ENCODE measurements at regions not wholly inside any gene's neighbourhood (a gene's known extent, or its start where the extent isn't known, plus 50 kb on each side); places are given as distances from the start of the nearest gene placed in this dataset.

- Histone ChIP-seq H3K27ac (ENCODE audit: low read length) (no peak overlapping the region), H3K4me1 (ENCODE audit: insufficient read depth, low read length) (no peaks in the 10 kb centered on the region), H3K4me3 (ENCODE audit: low read length) (no peak overlapping the region)
Measured at GRCh38 chr3:82927309-82928253, 1166.1 kb upstream of the GBE1 start.

GRCh38 chr3:82891028-82891427 is 1129.6 kb upstream of the GBE1 start:
- no peak overlapping the region for H3K4me3 ChIP-seq (ENCODE audit: low read length)
- H3K9ac ChIP-seq (ENCODE audit: low read depth, low read length): no peak overlapping the region
- H3K4me1 ChIP-seq (ENCODE audit: insufficient read depth, low read length): peaks cover 3% of the 10 kb centered on the region; the same call in 1 of the 2 replicates
- H3K27me3 ChIP-seq (ENCODE audit: insufficient read depth, low read length): no peaks in the 10 kb centered on the region
- no peaks in the 10 kb centered on the region for H3K36me3 ChIP-seq (ENCODE audit: insufficient read depth, low read depth, low read length)
- no peak overlapping the region for H3K27ac ChIP-seq (ENCODE audit: low read length)
- H3K9me3 ChIP-seq (ENCODE audit: insufficient read depth, low read depth, low read length): no peaks in the 10 kb centered on the region

More at GRCh38 chr3:82927309-82928253, 1166.1 kb upstream of the GBE1 start:
- H3K9ac ChIP-seq (ENCODE audit: low read depth, low read length): no peak overlapping the region
- no peaks in the 10 kb centered on the region for H3K9me3 ChIP-seq (ENCODE audit: insufficient read depth, low read depth, low read length)
- H3K36me3 ChIP-seq (ENCODE audit: insufficient read depth, low read depth, low read length): no peaks in the 10 kb centered on the region
- H3K27me3 ChIP-seq (ENCODE audit: insufficient read depth, low read length): no peaks in the 10 kb centered on the region

DNA sequence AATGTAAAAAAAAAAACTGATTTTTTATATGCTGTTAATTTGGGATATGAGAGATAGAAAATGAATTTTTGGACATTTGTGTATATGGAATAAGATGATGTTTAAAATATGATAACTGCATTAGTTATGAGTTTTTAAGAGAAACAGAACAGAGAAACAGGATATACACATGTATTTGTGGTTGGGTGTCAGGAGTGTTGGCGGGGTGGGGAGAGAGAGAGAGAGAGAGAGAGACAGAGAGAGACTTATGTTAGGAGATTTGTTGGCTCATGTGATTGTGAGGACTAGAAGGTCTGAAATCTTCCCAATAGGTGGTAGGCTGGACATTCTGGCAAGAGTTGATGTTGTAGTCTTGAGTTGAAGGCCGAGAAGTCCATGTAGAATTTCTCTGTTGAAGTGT is 1121.6 kb upstream of the GBE1 start:
- Histone ChIP-seq H3K9ac (ENCODE audit: low read depth, low read length) (no peak overlapping the region), H3K27me3 (ENCODE audit: insufficient read depth, low read length) (no peaks in the 10 kb centered on the region), H3K4me3 (ENCODE audit: low read length) (no peak overlapping the region), H3K36me3 (ENCODE audit: insufficient read depth, low read depth, low read length) (no peaks in the 10 kb centered on the region), H3K27ac (ENCODE audit: low read length) (no peak overlapping the region), H3K4me1 (ENCODE audit: insufficient read depth, low read length) (no peaks in the 10 kb centered on the region), H3K9me3 (ENCODE audit: insufficient read depth, low read depth, low read length) (no peaks in the 10 kb centered on the region)

GRCh38 chr3:82875401-82875800 is 1114.0 kb upstream of the GBE1 start:
- Histone ChIP-seq H3K9ac (ENCODE audit: low read depth, low read length) (no peak overlapping the region), H3K36me3 (ENCODE audit: insufficient read depth, low read depth, low read length) (no peaks in the 10 kb centered on the region), H3K9me3 (ENCODE audit: insufficient read depth, low read depth, low read length) (no peaks in the 10 kb centered on the region), H3K27me3 (ENCODE audit: insufficient read depth, low read length) (no peaks in the 10 kb centered on the region), H3K4me3 (ENCODE audit: low read length) (no peak overlapping the region), H3K4me1 (ENCODE audit: insufficient read depth, low read length) (peaks cover 3% of the 10 kb centered on the region; the same call in 1 of the 2 replicates), H3K27ac (ENCODE audit: low read length) (no peak overlapping the region)

DNA sequence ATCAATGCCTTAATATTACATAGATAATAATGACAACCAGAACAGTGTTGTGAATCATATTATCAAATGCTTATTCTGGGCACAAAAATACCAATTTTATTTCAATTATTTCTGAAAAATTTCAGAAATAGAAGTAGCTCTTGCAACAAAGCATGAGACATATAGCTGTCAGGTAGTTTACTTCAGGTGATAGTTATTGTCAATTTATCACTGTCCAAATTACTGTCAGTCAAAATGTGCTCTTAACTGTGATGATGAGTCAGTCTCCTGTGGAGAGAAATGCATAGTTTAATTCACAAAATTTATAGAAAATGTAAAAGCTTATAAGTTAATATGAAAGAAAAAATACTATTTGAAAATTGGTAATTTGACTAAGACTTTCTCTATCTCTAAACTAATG is 1078.4 kb upstream of the GBE1 start:
- H3K4me3 ChIP-seq (ENCODE audit: low read length): no peak overlapping the region
- peaks cover 4% of the 10 kb centered on the region; the same call in 1 of the 2 replicates for H3K4me1 ChIP-seq (ENCODE audit: insufficient read depth, low read length)
- no peaks in the 10 kb centered on the region for H3K9me3 ChIP-seq (ENCODE audit: insufficient read depth, low read depth, low read length)
- H3K27me3 ChIP-seq (ENCODE audit: insufficient read depth, low read length): no peaks in the 10 kb centered on the region
- H3K9ac ChIP-seq (ENCODE audit: low read depth, low read length): no peak overlapping the region
- no peak overlapping the region for H3K27ac ChIP-seq (ENCODE audit: low read length)
- no peaks in the 10 kb centered on the region for H3K36me3 ChIP-seq (ENCODE audit: insufficient read depth, low read depth, low read length)

GRCh38 chr3:82834098-82834497 is 1072.7 kb upstream of the GBE1 start:
- no peaks in the 10 kb centered on the region for H3K27me3 ChIP-seq (ENCODE audit: insufficient read depth, low read length)
- peaks cover 4% of the 10 kb centered on the region; the same call in 1 of the 2 replicates for H3K4me1 ChIP-seq (ENCODE audit: insufficient read depth, low read length)
- H3K27ac ChIP-seq (ENCODE audit: low read length): no peak overlapping the region
- no peak overlapping the region for H3K9ac ChIP-seq (ENCODE audit: low read depth, low read length)
- H3K36me3 ChIP-seq (ENCODE audit: insufficient read depth, low read depth, low read length): no peaks in the 10 kb centered on the region
- H3K4me3 ChIP-seq (ENCODE audit: low read length): no peak overlapping the region
- H3K9me3 ChIP-seq (ENCODE audit: insufficient read depth, low read depth, low read length): no peaks in the 10 kb centered on the region

DNA sequence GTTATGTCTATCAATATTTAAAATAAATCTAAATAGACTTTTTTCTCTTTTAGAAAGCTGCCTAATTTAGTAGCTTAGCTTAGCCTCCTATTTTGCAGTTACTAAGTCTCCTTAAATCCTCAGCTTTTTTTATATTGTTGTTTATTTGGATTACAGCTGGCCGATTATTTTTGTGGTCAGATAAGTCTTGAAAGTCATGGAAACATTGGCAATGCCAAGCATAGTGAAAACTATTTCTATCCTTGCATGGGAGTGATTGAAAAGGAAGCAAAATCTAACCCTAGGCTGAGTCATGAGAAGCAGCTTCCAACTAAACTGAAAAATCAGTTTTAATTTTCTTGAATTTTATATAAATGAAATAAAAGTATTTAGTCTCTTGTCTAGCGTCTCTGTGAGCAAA is 1063.0 kb upstream of the GBE1 start:
- H3K4me3 ChIP-seq (ENCODE audit: low read length): no peak overlapping the region
- no peak overlapping the region for H3K27ac ChIP-seq (ENCODE audit: low read length)
- no peaks in the 10 kb centered on the region for H3K36me3 ChIP-seq (ENCODE audit: insufficient read depth, low read depth, low read length)
- no peak overlapping the region for H3K9ac ChIP-seq (ENCODE audit: low read depth, low read length)
- no peaks in the 10 kb centered on the region for H3K9me3 ChIP-seq (ENCODE audit: insufficient read depth, low read depth, low read length)
- no peaks in the 10 kb centered on the region for H3K27me3 ChIP-seq (ENCODE audit: insufficient read depth, low read length)
- H3K4me1 ChIP-seq (ENCODE audit: insufficient read depth, low read length): no peaks in the 10 kb centered on the region

DNA sequence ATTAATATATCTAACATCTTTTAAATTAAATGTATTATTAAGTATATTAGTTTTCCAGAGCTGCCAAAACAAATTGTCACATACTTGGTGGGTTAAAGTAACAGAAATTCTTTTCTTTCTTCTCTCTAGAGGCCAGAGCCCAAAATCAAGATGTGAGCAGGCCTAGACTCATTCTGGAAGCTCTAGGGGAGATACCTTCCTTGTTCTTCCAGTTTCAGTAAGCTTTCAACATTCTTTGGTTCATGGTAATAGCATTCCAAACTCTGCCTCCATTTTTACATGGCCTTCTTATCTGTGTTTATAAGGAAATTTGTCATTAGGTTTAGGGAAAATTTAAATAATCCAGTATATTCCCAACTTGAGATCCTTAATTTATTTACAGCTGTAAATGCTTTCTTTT is 1054.6 kb upstream of the GBE1 start:
- no peak overlapping the region for H3K4me3 ChIP-seq (ENCODE audit: low read length)
- no peaks in the 10 kb centered on the region for H3K36me3 ChIP-seq (ENCODE audit: insufficient read depth, low read depth, low read length)
- no peaks in the 10 kb centered on the region for H3K27me3 ChIP-seq (ENCODE audit: insufficient read depth, low read length)
- peaks cover 4% of the 10 kb centered on the region for H3K9me3 ChIP-seq (ENCODE audit: insufficient read depth, low read depth, low read length)
- H3K9ac ChIP-seq (ENCODE audit: low read depth, low read length): no peak overlapping the region
- H3K27ac ChIP-seq (ENCODE audit: low read length): no peak overlapping the region
- H3K4me1 ChIP-seq (ENCODE audit: insufficient read depth, low read length): no peaks in the 10 kb centered on the region

DNA sequence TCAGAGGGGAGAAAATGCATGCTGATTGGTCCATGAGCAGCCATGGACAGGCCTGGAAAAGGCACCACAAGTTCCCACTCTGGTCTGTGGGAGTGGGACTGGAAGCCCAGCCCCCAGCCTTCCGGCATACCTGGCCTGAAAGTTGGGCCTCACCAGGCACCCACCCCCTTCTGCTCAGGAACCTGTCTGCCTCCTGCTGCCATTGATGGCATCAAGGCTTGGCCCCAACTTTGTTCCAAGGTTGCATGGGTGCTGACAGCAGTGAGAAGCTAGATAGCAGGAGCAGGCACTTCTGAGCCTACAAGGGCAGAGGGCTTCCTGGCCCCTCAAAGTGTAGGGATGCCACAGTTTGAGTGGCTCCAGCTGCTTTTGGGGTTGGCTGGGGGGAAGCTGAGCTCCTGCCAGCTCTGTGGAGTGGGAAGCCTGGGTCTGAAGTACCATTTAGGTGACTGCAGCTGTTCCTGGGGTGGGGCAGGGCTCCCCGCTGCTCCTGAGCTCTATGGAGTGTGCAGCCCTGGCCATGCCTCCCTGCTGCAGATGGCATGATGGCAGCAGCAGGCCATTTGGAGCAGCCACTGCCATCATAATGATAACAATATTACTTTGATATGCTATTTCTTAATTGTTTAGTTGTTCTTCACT is 1054.1 kb upstream of the GBE1 start:
- Histone ChIP-seq H3K27ac (ENCODE audit: low read length) (no peak overlapping the region), H3K9ac (ENCODE audit: low read depth, low read length) (no peak overlapping the region), H3K27me3 (ENCODE audit: insufficient read depth, low read length) (no peaks in the 10 kb centered on the region), H3K4me3 (ENCODE audit: low read length) (no peak overlapping the region), H3K36me3 (ENCODE audit: insufficient read depth, low read depth, low read length) (no peaks in the 10 kb centered on the region), H3K4me1 (ENCODE audit: insufficient read depth, low read length) (no peaks in the 10 kb centered on the region), H3K9me3 (ENCODE audit: insufficient read depth, low read depth, low read length) (peaks cover 4% of the 10 kb centered on the region)

- Histone ChIP-seq H3K4me1 (ENCODE audit: insufficient read depth, low read length) (no peaks in the 10 kb centered on the region), H3K9me3 (ENCODE audit: insufficient read depth, low read depth, low read length) (peaks cover 4% of the 10 kb centered on the region), H3K9ac (ENCODE audit: low read depth, low read length) (no peak overlapping the region), H3K27ac (ENCODE audit: low read length) (no peak overlapping the region), H3K27me3 (ENCODE audit: insufficient read depth, low read length) (no peaks in the 10 kb centered on the region), H3K36me3 (ENCODE audit: insufficient read depth, low read depth, low read length) (no peaks in the 10 kb centered on the region), H3K4me3 (ENCODE audit: low read length) (no peak overlapping the region)
Measured at GRCh38 chr3:82814660-82815059, 1053.2 kb upstream of the GBE1 start.

DNA sequence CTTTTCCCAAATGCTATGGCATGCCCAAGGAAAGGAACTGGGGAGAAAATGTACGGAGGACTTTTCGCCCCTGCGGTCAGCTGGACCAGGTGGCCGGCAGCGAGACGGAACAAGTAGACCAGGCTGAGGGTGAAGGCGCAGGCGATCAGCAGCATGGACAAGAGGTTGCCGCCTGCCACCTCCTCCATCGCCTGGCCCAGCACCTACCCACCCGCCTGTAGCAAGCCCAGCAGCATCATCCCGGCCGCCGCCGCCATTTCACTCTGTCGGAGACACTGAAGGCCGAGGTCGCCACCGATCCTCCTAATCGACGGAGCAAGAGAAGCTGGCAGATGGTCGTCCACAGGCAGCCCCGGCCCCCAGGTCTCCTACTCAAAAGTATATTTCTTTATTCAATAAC is 1046.3 kb upstream of the GBE1 start:
- H3K27me3 ChIP-seq (ENCODE audit: insufficient read depth, low read length): no peaks in the 10 kb centered on the region
- no peak overlapping the region for H3K9ac ChIP-seq (ENCODE audit: low read depth, low read length)
- no peak overlapping the region for H3K27ac ChIP-seq (ENCODE audit: low read length)
- H3K9me3 ChIP-seq (ENCODE audit: insufficient read depth, low read depth, low read length): no peaks in the 10 kb centered on the region
- no peak overlapping the region for H3K4me3 ChIP-seq (ENCODE audit: low read length)
- no peaks in the 10 kb centered on the region for H3K4me1 ChIP-seq (ENCODE audit: insufficient read depth, low read length)
- H3K36me3 ChIP-seq (ENCODE audit: insufficient read depth, low read depth, low read length): no peaks in the 10 kb centered on the region

DNA sequence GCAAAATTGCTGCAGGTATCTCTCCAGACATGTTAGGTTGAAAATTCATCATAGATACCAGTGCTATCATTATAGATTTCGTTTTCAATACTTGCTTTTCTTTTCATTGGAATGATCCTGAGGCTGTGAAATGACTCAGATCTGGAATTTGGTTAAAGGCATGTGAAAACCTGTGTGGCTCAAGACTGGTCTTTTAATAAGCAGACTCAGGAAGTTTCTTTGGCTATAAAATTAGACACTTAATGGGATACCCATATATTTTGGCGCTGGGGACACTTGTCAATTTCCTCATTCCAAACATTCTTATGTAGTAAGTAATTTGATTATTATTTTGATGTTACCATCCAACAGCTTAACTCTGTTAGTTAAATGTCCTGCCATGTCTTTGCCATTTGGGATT is 1041.1 kb upstream of the GBE1 start:
- Histone ChIP-seq H3K9me3 (ENCODE audit: insufficient read depth, low read depth, low read length) (no peaks in the 10 kb centered on the region), H3K4me1 (ENCODE audit: insufficient read depth, low read length) (no peaks in the 10 kb centered on the region), H3K4me3 (ENCODE audit: low read length) (no peak overlapping the region), H3K9ac (ENCODE audit: low read depth, low read length) (no peak overlapping the region), H3K36me3 (ENCODE audit: insufficient read depth, low read depth, low read length) (no peaks in the 10 kb centered on the region), H3K27ac (ENCODE audit: low read length) (no peak overlapping the region), H3K27me3 (ENCODE audit: insufficient read depth, low read length) (no peaks in the 10 kb centered on the region)
